ENCODE measurements at regions not wholly inside any gene's neighbourhood (a gene's known extent, or its start where the extent isn't known, plus 50 kb on each side); places are given as distances from the start of the nearest gene placed in this dataset.

GRCh38 chr16:13402601-13403000 is 501.2 kb downstream of the SHISA9 start:
- H3K4me3 ChIP-seq, result no peak overlapping the region
- no peak overlapping the region for H3K27ac ChIP-seq (replicated peaks)
- H3K4me1 ChIP-seq, result no peaks in the 10 kb centered on the region
- H3K9me3 ChIP-seq (replicated peaks), result peaks cover 5% of the 10 kb centered on the region
- H3K27me3 ChIP-seq (ENCODE audit: low read depth), result peaks cover 3% of the 10 kb centered on the region
- intact Hi-C loops (cut with micrococcal nuclease), result no loop called here
- TF ChIP-seq CTCF (IDR thresholded peaks at IDR 0.05; ENCODE audit: borderline replicate concordance), result no peak
- DNase-seq, result no peak
- H3K36me3 ChIP-seq, result no peaks in the 10 kb centered on the region

DNA sequence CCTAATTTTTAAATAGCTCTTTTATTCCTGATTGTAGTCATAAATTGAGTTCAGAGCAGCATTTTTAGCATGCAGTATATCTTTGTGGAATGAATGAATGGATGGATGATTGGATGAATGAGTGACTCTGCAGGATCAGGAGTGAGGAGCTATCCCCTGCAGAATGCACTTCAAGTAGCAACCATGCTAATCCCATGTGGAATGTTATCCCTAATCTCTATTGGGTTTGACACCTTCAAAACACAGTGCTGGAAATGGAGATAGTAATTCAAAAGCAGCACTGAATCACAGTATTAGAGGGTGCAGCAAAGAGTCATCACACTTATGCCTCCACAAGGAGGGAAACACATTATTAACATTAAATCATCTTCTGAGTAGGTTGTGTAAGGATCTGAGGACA is 501.9 kb downstream of the SHISA9 start:
- Histone ChIP-seq H3K36me3 (no peaks in the 10 kb centered on the region), H3K27me3 (ENCODE audit: low read depth) (peaks cover 3% of the 10 kb centered on the region), H3K9me3 (replicated peaks) (peaks cover 12% of the 10 kb centered on the region), H3K27ac (replicated peaks) (no peak overlapping the region), H3K4me1 (no peaks in the 10 kb centered on the region), H3K4me3 (no peak overlapping the region)
- no peak for TF ChIP-seq CTCF (IDR thresholded peaks at IDR 0.05; ENCODE audit: borderline replicate concordance)
- DNase-seq, result no peak
- intact Hi-C loops (cut with micrococcal nuclease), result no loop called here

GRCh38 chr16:13414154-13414553 is 505.8 kb upstream of the ERCC4 start:
- H3K27me3 ChIP-seq (ENCODE audit: low read depth), result peaks cover 3% of the 10 kb centered on the region
- intact Hi-C loops (cut with micrococcal nuclease), result no loop called here

DNA sequence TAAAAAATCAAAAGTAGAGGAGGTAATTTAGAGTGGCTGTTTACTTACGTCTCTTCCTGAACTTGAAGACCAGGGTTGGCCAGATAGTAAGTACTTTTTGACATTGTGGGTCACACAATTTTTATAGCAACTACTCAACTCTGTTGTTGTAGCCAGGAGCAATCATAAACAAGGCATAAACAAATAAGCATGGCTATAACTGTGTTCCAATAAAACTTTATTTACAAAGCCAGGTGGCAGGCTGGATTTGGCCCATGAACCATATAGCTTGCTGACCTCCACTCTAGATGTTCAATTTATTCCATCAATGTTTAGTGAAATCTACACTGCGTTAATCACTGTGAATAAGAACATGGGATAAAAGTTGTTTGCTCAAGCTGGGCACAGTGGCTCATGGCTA is 500.4 kb upstream of the ERCC4 start:
- Histone ChIP-seq H3K4me1 (no peaks in the 10 kb centered on the region), H3K9me3 (replicated peaks) (peaks cover 7% of the 10 kb centered on the region), H3K4me3 (no peak overlapping the region), H3K27ac (replicated peaks) (no peak overlapping the region), H3K27me3 (ENCODE audit: low read depth) (peaks cover 3% of the 10 kb centered on the region), H3K36me3 (no peaks in the 10 kb centered on the region)
- intact Hi-C loops (cut with micrococcal nuclease), result no loop called here
- no peak for TF ChIP-seq CTCF (IDR thresholded peaks at IDR 0.05; ENCODE audit: borderline replicate concordance)
- no peak for DNase-seq

More at GRCh38 chr16:13414154-13414553, 505.8 kb upstream of the ERCC4 start:
- Histone ChIP-seq H3K36me3 (no peaks in the 10 kb centered on the region), H3K4me1 (no peaks in the 10 kb centered on the region), H3K27ac (replicated peaks) (no peak overlapping the region), H3K9me3 (replicated peaks) (peaks cover 10% of the 10 kb centered on the region), H3K4me3 (no peak overlapping the region)
- TF ChIP-seq CTCF (IDR thresholded peaks at IDR 0.05; ENCODE audit: borderline replicate concordance), result no peak
- DNase-seq, result no peak

DNA sequence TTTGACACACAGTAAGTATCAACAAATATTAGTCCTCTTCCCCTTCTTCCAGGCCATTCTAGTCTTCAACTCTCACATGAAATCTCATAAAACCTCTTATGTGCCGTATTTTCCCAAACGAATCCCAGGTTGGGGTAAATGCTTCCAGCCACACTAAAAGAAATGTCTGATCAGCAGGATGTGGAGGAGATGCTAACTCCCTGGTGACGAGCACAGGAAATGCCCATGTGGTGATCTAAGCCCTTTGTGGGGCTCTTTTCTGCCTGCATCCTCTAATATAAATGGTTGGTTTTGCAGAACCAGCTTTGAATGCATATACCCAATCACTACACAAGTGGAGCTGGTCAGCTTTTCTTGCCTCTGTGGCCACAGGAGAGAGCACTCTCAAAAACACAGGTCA is 498.2 kb upstream of the ERCC4 start:
- no peaks in the 10 kb centered on the region for H3K4me1 ChIP-seq
- no peaks in the 10 kb centered on the region for H3K36me3 ChIP-seq
- intact Hi-C loops (cut with micrococcal nuclease), result no loop called here
- peaks cover 3% of the 10 kb centered on the region for H3K27me3 ChIP-seq (ENCODE audit: low read depth)
- peaks cover 2% of the 10 kb centered on the region for H3K9me3 ChIP-seq (replicated peaks)
- no peak overlapping the region for H3K27ac ChIP-seq (replicated peaks)
- no peak overlapping the region for H3K4me3 ChIP-seq
- TF ChIP-seq CTCF (IDR thresholded peaks at IDR 0.05; ENCODE audit: borderline replicate concordance), result no peak
- DNase-seq, result no peak

DNA sequence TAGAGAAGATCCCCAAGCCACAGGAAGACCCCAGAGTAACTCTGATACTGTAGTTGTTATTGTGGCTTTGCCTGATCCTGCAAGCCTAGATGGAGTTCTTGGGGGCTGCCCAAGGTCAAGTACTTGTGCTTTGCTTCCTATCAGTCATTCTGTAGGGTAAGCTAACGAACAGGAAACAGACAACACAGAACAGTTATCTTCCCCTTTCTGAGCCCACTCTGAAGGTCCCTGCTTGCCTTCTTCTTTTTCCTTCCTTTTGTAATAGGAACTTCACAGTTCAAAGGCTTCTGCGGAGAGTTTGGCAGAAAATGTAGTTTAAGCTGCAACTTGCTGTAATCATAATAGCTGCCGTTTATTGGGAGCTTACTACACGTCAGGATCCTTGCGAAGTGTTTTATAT is 494.1 kb upstream of the ERCC4 start:
- TF ChIP-seq CTCF (IDR thresholded peaks at IDR 0.05; ENCODE audit: borderline replicate concordance), result no peak
- Histone ChIP-seq H3K27ac (replicated peaks) (no peak overlapping the region), H3K36me3 (no peaks in the 10 kb centered on the region), H3K27me3 (ENCODE audit: low read depth) (peaks cover 3% of the 10 kb centered on the region), H3K9me3 (replicated peaks) (peaks cover 4% of the 10 kb centered on the region), H3K4me1 (no peaks in the 10 kb centered on the region), H3K4me3 (no peak overlapping the region)
- intact Hi-C loops (cut with micrococcal nuclease), result no loop called here
- no peak for DNase-seq
